GM10266 (cell line): ENCODE measurements at regions not wholly inside any gene's neighbourhood (a gene's known extent, or its start where the extent isn't known, plus 50 kb on each side); places are given as distances from the start of the nearest gene placed in this dataset.
"Not testable (repeated sequence)": the region's sequence is repeated elsewhere in the genome, so short reads cannot be mapped to it uniquely, and the experiment has no call there.

Experiments
- DNase-seq: peaks from one replicate; pipeline ENCODE4 v3.0.0; 2012; ENCODE audit errors: extremely low spot score
- TF ChIP-seq, protein P1 (sequence below): IDR thresholded peaks from 2 replicates; pipeline ENCODE4 v1.5.1; 2012; ENCODE audit warnings: mild to moderate bottlenecking, low read depth; ENCODE audit not compliant: control insufficient read depth, insufficient read depth; ENCODE audit errors: missing control alignments

- no peak for DNase-seq
- TF ChIP-seq, protein P1, sequence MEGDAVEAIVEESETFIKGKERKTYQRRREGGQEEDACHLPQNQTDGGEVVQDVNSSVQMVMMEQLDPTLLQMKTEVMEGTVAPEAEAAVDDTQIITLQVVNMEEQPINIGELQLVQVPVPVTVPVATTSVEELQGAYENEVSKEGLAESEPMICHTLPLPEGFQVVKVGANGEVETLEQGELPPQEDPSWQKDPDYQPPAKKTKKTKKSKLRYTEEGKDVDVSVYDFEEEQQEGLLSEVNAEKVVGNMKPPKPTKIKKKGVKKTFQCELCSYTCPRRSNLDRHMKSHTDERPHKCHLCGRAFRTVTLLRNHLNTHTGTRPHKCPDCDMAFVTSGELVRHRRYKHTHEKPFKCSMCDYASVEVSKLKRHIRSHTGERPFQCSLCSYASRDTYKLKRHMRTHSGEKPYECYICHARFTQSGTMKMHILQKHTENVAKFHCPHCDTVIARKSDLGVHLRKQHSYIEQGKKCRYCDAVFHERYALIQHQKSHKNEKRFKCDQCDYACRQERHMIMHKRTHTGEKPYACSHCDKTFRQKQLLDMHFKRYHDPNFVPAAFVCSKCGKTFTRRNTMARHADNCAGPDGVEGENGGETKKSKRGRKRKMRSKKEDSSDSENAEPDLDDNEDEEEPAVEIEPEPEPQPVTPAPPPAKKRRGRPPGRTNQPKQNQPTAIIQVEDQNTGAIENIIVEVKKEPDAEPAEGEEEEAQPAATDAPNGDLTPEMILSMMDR: no peak
Observed at GRCh38 chr1:157312082-157312812, 174.1 kb upstream of the ETV3 start.

GRCh38 chr1:157311730-157312081 is 173.5 kb upstream of the ETV3 start:
- TF ChIP-seq, protein P1: no peak

GRCh38 chr1:157310805-157311729 is 172.9 kb upstream of the ETV3 start:
- TF ChIP-seq, protein P1: peak; percentile 31
- not testable (repeated sequence) for DNase-seq

More at GRCh38 chr1:157311730-157312081, 173.5 kb upstream of the ETV3 start:
- DNase-seq: no peak

- TF ChIP-seq, protein P1: no peak
- DNase-seq: no peak
Observed at GRCh38 chr1:157310401-157310800, 172.2 kb upstream of the ETV3 start.

DNA sequence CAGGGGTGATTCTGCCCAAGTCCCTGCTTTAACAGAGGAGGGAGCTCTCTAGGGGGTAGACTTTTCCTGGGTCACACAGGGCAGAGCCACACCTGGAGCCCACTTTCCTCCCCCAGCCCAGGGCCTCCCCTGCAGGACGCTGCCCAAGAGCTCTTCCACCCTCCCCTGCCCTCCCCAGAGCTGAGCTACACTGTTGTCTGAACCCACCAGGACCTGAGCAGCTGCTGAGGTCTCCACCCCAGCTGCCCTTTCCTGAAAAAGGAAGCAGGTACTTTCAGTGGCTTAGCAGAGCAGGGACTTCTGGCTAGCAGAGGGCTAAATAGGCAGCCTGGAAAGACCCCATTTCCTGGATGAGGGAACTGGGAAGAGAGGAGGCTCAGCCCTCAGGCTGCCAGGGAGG is 169.3 kb upstream of the ETV3 start:
- peak; percentile 18 for DNase-seq

GRCh38 chr1:157306896-157307295 is 168.7 kb upstream of the ETV3 start:
- DNase-seq: no peak
- TF ChIP-seq, protein P1: no peak

More for the DNA sequence above, 169.3 kb upstream of the ETV3 start:
- TF ChIP-seq, protein P1: no peak
